ENCODE measurements at regions not wholly inside any gene's neighbourhood (a gene's known extent, or its start where the extent isn't known, plus 50 kb on each side); places are given as distances from the start of the nearest gene placed in this dataset.

- no peak for TF ChIP-seq CTCF (IDR thresholded peaks at IDR 0.05; ENCODE audit: low read depth, low read length)
- no peak for TF ChIP-seq EZH2phosphoT487 (IDR thresholded peaks at IDR 0.05; ENCODE audit: low read depth)
Measured at GRCh38 chr1:4327142-4327541, 327.3 kb upstream of the AJAP1 start.
